ENCODE measurements at regions not wholly inside any gene's neighbourhood (a gene's known extent, or its start where the extent isn't known, plus 50 kb on each side); places are given as distances from the start of the nearest gene placed in this dataset.

DNA sequence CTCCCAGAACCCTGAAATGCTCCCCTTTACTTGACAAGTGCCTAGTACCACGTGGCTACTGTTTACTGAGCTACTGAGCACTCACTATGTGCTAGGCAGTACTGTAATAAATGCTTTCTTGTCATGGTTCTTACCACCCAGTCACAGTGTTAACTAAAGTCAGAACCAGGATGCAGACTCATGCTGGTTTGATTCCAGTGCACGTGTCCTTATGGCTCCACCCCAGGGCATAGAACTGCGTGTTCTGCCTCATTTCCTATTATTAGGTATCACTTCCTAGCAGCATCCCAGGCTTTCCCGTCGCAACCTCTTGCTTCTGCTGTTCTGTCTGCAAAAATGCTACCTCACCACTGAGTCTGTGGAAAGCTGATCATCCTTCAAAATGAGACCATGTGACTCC, 71.7 kb upstream of the DOCK1 start:
- no peak overlapping the region for H3K4me3 ChIP-seq (ENCODE audit: low read length)
- no peaks in the 10 kb centered on the region for H3K36me3 ChIP-seq (ENCODE audit: control insufficient read depth, low read length)
- H3K27me3 ChIP-seq (ENCODE audit: control insufficient read depth, low read length) = no peaks in the 10 kb centered on the region
- H3F3A ChIP-seq (ENCODE audit: control insufficient read depth, insufficient read depth) = no peaks in the 10 kb centered on the region
- no peaks in the 10 kb centered on the region for H3K79me2 ChIP-seq (ENCODE audit: control insufficient read depth, low read length)
- no peaks in the 10 kb centered on the region for H4K20me1 ChIP-seq (ENCODE audit: control insufficient read depth, insufficient read depth, low read depth, low read length)
- no peaks in the 10 kb centered on the region for H3K4me1 ChIP-seq (ENCODE audit: control insufficient read depth, low read length)
- TF ChIP-seq, protein P1, sequence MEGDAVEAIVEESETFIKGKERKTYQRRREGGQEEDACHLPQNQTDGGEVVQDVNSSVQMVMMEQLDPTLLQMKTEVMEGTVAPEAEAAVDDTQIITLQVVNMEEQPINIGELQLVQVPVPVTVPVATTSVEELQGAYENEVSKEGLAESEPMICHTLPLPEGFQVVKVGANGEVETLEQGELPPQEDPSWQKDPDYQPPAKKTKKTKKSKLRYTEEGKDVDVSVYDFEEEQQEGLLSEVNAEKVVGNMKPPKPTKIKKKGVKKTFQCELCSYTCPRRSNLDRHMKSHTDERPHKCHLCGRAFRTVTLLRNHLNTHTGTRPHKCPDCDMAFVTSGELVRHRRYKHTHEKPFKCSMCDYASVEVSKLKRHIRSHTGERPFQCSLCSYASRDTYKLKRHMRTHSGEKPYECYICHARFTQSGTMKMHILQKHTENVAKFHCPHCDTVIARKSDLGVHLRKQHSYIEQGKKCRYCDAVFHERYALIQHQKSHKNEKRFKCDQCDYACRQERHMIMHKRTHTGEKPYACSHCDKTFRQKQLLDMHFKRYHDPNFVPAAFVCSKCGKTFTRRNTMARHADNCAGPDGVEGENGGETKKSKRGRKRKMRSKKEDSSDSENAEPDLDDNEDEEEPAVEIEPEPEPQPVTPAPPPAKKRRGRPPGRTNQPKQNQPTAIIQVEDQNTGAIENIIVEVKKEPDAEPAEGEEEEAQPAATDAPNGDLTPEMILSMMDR (IDR thresholded peaks at IDR 0.05; ENCODE audit: low read depth, low read length, poor library complexity, severe bottlenecking) = no peak
- TF ChIP-seq EZH2phosphoT487 (IDR thresholded peaks at IDR 0.05; ENCODE audit: borderline replicate concordance, low read length) = no peak
- H3K9me3 ChIP-seq (ENCODE audit: control insufficient read depth, insufficient read depth, low read length) = no peaks in the 10 kb centered on the region
- no peak overlapping the region for H3K4me2 ChIP-seq (ENCODE audit: low read length)
- no peak overlapping the region for H3K27ac ChIP-seq (ENCODE audit: low read depth, low read length)
- H3K9me2 ChIP-seq (replicated peaks; ENCODE audit: control insufficient read depth, low read length) = no peaks in the 10 kb centered on the region

DNA sequence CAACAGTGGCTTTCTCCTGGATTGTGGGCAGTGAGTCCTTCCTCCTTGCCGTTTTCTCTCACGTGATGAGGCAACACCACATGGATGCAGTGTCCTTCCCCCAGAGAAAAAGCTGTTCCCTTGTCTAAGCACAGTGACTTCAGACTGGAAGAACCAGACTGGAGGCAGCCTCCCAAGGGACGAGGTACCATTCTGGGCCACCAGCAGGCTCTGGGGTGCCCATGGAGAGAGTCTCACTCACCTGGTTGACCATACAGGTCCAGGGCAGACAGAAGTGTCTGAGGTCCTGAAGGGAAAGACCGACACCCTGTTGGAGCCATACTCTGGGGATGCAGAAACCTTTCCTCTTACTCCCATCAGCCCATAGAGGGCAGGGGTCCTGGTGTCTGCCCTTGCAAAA, 69.2 kb upstream of the DOCK1 start:
- Histone ChIP-seq H4K20me1 (ENCODE audit: control insufficient read depth, insufficient read depth, low read depth, low read length) (no peaks in the 10 kb centered on the region), H3K9me2 (replicated peaks; ENCODE audit: control insufficient read depth, low read length) (no peaks in the 10 kb centered on the region), H3K27ac (ENCODE audit: low read depth, low read length) (no peak overlapping the region), H3F3A (ENCODE audit: control insufficient read depth, insufficient read depth) (no peaks in the 10 kb centered on the region), H3K4me3 (ENCODE audit: low read length) (no peak overlapping the region), H3K4me2 (ENCODE audit: low read length) (no peak overlapping the region), H3K79me2 (ENCODE audit: control insufficient read depth, low read length) (no peaks in the 10 kb centered on the region), H3K4me1 (ENCODE audit: control insufficient read depth, low read length) (no peaks in the 10 kb centered on the region), H3K9me3 (ENCODE audit: control insufficient read depth, insufficient read depth, low read length) (no peaks in the 10 kb centered on the region; the same call in 1 of the 2 replicates), H3K27me3 (ENCODE audit: control insufficient read depth, low read length) (no peaks in the 10 kb centered on the region), H3K36me3 (ENCODE audit: control insufficient read depth, low read length) (no peaks in the 10 kb centered on the region)
- TF ChIP-seq EZH2phosphoT487 (IDR thresholded peaks at IDR 0.05; ENCODE audit: borderline replicate concordance, low read length) = no peak

DNA sequence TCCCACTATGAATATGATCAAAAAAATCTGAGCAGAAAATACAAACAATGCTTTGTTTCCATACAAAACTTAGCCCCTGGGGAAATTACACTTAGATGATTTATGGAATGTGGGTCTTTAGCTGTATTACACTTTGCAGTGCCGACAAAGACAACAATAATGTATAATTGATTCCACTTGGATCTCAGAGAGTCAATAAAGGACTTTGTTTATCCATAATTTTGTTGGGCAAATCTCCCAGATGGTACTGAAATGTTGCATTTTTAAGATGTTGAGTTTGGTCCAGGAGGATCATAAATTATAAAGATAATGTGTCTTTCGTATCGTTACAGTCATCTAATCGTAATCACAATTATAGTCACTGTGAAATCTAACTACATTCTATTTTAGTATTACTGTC, 66.9 kb upstream of the DOCK1 start:
- H4K20me1 ChIP-seq (ENCODE audit: control insufficient read depth, insufficient read depth, low read depth, low read length) = no peaks in the 10 kb centered on the region
- TF ChIP-seq, protein P1 (IDR thresholded peaks at IDR 0.05; ENCODE audit: low read depth, low read length, poor library complexity, severe bottlenecking) = no peak
- TF ChIP-seq EZH2phosphoT487 (IDR thresholded peaks at IDR 0.05; ENCODE audit: borderline replicate concordance, low read length) = no peak
- no peak overlapping the region for H3K27ac ChIP-seq (ENCODE audit: low read depth, low read length)
- no peaks in the 10 kb centered on the region for H3K27me3 ChIP-seq (ENCODE audit: control insufficient read depth, low read length)
- H3K79me2 ChIP-seq (ENCODE audit: control insufficient read depth, low read length) = no peaks in the 10 kb centered on the region
- no peaks in the 10 kb centered on the region for H3K36me3 ChIP-seq (ENCODE audit: control insufficient read depth, low read length)
- no peaks in the 10 kb centered on the region for H3K9me2 ChIP-seq (replicated peaks; ENCODE audit: control insufficient read depth, low read length)
- H3K4me1 ChIP-seq (ENCODE audit: control insufficient read depth, low read length) = no peaks in the 10 kb centered on the region
- no peaks in the 10 kb centered on the region for H3F3A ChIP-seq (ENCODE audit: control insufficient read depth, insufficient read depth)
- H3K4me2 ChIP-seq (ENCODE audit: low read length) = no peak overlapping the region
- H3K9me3 ChIP-seq (ENCODE audit: control insufficient read depth, insufficient read depth, low read length) = no peaks in the 10 kb centered on the region; the same call in 1 of the 2 replicates
- no peak overlapping the region for H3K4me3 ChIP-seq (ENCODE audit: low read length)

DNA sequence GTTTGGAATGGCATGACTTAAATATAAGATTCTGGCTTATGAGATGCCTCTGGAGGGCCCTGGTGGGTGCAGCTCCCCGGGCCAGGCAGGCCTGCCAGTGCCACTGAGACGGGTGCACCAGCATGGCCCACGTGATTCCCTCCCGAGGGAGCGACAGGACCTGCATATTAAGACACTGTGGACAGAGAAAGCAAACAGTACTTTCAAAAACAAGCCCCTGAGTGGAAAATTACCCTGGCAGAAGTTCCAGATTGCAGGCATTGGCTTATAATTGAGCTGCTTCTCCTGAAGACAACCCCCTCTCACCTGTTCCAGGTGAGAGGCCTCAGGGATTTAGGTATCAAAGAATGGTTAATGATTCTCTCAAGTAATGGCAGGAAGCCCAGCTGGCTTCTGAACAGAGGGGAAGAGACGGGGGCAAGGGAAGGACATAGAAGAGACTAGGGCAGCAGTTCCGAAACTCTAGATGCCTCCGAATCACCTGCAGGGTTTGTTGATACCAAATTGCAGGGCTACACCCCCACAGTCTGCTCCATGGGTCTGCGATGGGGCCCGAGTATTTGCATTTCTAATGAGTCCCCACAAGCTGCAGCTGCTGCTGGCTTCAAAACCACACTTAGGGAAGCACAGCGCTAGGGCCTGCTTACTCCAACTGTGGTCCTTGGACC, 66.0 kb upstream of the DOCK1 start:
- Histone ChIP-seq H3K9me3 (ENCODE audit: control insufficient read depth, insufficient read depth, low read length) (no peaks in the 10 kb centered on the region; the same call in 1 of the 2 replicates), H3K27me3 (ENCODE audit: control insufficient read depth, low read length) (no peaks in the 10 kb centered on the region), H3K36me3 (ENCODE audit: control insufficient read depth, low read length) (no peaks in the 10 kb centered on the region), H4K20me1 (ENCODE audit: control insufficient read depth, insufficient read depth, low read depth, low read length) (no peaks in the 10 kb centered on the region), H3K4me2 (ENCODE audit: low read length) (no peak overlapping the region), H3F3A (ENCODE audit: control insufficient read depth, insufficient read depth) (no peaks in the 10 kb centered on the region), H3K4me3 (ENCODE audit: low read length) (no peak overlapping the region), H3K9me2 (replicated peaks; ENCODE audit: control insufficient read depth, low read length) (no peaks in the 10 kb centered on the region), H3K79me2 (ENCODE audit: control insufficient read depth, low read length) (no peaks in the 10 kb centered on the region), H3K4me1 (ENCODE audit: control insufficient read depth, low read length) (no peaks in the 10 kb centered on the region), H3K27ac (ENCODE audit: low read depth, low read length) (no peak overlapping the region)
- TF ChIP-seq, protein P1 (IDR thresholded peaks at IDR 0.05; ENCODE audit: low read depth, low read length, poor library complexity, severe bottlenecking) = no peak
- no peak for TF ChIP-seq EZH2phosphoT487 (IDR thresholded peaks at IDR 0.05; ENCODE audit: borderline replicate concordance, low read length)

All from DOHH2 (cell line).